ENCODE measurements at regions not wholly inside any gene's neighbourhood (a gene's known extent, or its start where the extent isn't known, plus 50 kb on each side); places are given as distances from the start of the nearest gene placed in this dataset.
A peak's percentile ranks its signal among the peaks of the same experiment; 100 is the strongest.
"Not testable (repeated sequence)": the region's sequence is repeated elsewhere in the genome, so short reads cannot be mapped to it uniquely, and the experiment has no call there.

DNA sequence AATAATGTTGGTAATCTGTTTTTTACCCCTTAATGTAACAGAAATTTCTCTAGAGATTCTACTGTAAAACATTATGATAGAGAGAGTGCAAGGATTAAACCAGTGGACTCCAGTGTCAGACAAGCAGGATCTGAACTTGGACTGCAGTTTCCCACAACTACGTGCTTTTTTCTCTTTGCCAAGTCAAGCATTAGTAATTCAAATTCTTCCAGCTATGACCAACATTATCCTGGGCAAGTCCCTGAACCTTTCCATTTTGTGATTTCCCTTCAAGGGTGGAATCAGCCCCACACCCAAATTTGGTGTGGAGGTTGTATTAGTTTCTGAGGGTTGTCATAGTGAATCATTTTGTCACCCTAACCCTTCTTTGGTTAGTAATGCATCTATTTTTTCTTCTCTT, 482.0 kb downstream of the ZNF516 start:
- H3K4me3 Mint-ChIP-seq = no peak overlapping the region
- Histone ChIP-seq H3K4me1 (ENCODE audit: control insufficient read depth in 1 of 2, insufficient read depth in 2 of 2, low read length in 2 of 2) (no peaks in the 10 kb centered on the region), H3K79me2 (ENCODE audit: insufficient read depth, low read length) (no peaks in the 10 kb centered on the region), H2AFZ (ENCODE audit: insufficient read depth, low read depth, low read length, poor library complexity, severe bottlenecking) (no peak overlapping the region), H3K27me3 (ENCODE audit: control insufficient read depth in 2 of 2, insufficient read depth in 2 of 2, low read length in 2 of 2) (no peaks in the 10 kb centered on the region), H3K9me3 (replicated peaks in 1 of 2; ENCODE audit: control insufficient read depth in 1 of 2, insufficient read depth in 1 of 2, low read length in 2 of 2) (peaks cover 0 to 9% of the 10 kb centered on the region in 2 donors), H3K9ac (ENCODE audit: insufficient read depth, low read length, poor library complexity, severe bottlenecking) (no peak overlapping the region), H3K27ac (ENCODE audit: low read depth in 1 of 2, low read length in 2 of 2) (no peak overlapping the region), H3K4me3 (replicated peaks in 1 of 3; ENCODE audit: low read depth in 2 of 3, low read length in 3 of 3) (no peak overlapping the region), H3K36me3 (replicated peaks in 1 of 2; ENCODE audit: control insufficient read depth in 1 of 2, insufficient read depth in 2 of 2, low read length in 2 of 2) (no peaks in the 10 kb centered on the region), H4K20me1 (ENCODE audit: insufficient read depth, low read length) (no peaks in the 10 kb centered on the region), H3K4me2 (replicated peaks; ENCODE audit: extremely low read depth, low read length, poor library complexity, severe bottlenecking) (no peak overlapping the region)
- no CpG with 5 or more reads among the region's 1 CpG for WGBS (ENCODE audit: insufficient coverage)
- peaks cover 2 to 16% (median 9%) of the 10 kb centered on the region in 7 donors for H3K9me3 Mint-ChIP-seq
- TF ChIP-seq, protein P1, sequence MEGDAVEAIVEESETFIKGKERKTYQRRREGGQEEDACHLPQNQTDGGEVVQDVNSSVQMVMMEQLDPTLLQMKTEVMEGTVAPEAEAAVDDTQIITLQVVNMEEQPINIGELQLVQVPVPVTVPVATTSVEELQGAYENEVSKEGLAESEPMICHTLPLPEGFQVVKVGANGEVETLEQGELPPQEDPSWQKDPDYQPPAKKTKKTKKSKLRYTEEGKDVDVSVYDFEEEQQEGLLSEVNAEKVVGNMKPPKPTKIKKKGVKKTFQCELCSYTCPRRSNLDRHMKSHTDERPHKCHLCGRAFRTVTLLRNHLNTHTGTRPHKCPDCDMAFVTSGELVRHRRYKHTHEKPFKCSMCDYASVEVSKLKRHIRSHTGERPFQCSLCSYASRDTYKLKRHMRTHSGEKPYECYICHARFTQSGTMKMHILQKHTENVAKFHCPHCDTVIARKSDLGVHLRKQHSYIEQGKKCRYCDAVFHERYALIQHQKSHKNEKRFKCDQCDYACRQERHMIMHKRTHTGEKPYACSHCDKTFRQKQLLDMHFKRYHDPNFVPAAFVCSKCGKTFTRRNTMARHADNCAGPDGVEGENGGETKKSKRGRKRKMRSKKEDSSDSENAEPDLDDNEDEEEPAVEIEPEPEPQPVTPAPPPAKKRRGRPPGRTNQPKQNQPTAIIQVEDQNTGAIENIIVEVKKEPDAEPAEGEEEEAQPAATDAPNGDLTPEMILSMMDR (IDR thresholded peaks at IDR 0.05) = no peak
- intact Hi-C loops (cut with micrococcal nuclease) = no loop called here
- H3K4me1 Mint-ChIP-seq = no peaks in the 10 kb centered on the region
- no peak for DNase-seq
- no peaks in the 10 kb centered on the region for H3K36me3 Mint-ChIP-seq
- no peak overlapping the region for H3K27ac Mint-ChIP-seq
- H3K27me3 Mint-ChIP-seq (ENCODE audit: low read depth in 3 of 3) = peaks cover 0 to 2% (median 2%) of the 10 kb centered on the region in 3 donors

DNA sequence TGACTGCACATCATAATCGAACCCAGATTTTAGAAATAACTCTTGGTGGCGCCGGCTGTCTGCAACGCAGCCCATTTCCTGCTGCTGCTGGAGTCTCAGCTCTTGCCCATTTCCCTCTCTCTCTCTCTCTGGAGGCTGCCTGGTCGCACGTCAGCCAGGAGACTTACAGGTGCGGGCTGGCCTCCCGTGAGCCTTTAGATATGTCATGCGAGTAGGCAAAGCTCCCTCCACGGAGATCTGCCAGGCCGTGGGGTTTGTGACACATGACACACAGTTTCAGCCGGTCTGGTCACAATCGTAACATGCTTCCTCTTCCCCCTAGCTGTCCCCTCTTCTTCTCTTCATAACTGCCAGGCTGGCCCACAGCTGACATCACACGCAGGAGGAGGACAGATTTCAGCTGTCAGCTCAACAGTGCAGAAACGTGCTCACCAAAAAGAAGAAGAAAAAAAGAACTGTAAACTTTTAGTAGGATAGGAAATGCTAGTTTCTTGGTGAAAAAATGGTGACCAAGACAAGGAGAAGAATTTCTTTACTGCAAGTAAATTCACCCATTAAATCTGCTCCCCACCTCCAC, 489.3 kb downstream of the ZNF516 start:
- Histone ChIP-seq H3K79me2 (ENCODE audit: insufficient read depth, low read length) (no peaks in the 10 kb centered on the region), H3K4me1 (ENCODE audit: control insufficient read depth in 1 of 2, insufficient read depth in 2 of 2, low read length in 2 of 2) (no peaks in the 10 kb centered on the region), H2AFZ (ENCODE audit: insufficient read depth, low read depth, low read length, poor library complexity, severe bottlenecking) (no peak overlapping the region), H3K4me2 (replicated peaks; ENCODE audit: extremely low read depth, low read length, poor library complexity, severe bottlenecking) (no peak overlapping the region), H3K27me3 (ENCODE audit: control insufficient read depth in 2 of 2, insufficient read depth in 2 of 2, low read length in 2 of 2) (no peaks in the 10 kb centered on the region), H3K27ac (ENCODE audit: low read depth in 1 of 2, low read length in 2 of 2) (no peak overlapping the region), H3K9ac (ENCODE audit: insufficient read depth, low read length, poor library complexity, severe bottlenecking) (no peak overlapping the region), H3K4me3 (replicated peaks in 1 of 3; ENCODE audit: low read depth in 2 of 3, low read length in 3 of 3) (no peak overlapping the region), H3K36me3 (replicated peaks in 1 of 2; ENCODE audit: control insufficient read depth in 1 of 2, insufficient read depth in 2 of 2, low read length in 2 of 2) (no peaks in the 10 kb centered on the region), H3K9me3 (replicated peaks in 1 of 2; ENCODE audit: control insufficient read depth in 1 of 2, insufficient read depth in 1 of 2, low read length in 2 of 2) (no peaks in the 10 kb centered on the region), H4K20me1 (ENCODE audit: insufficient read depth, low read length) (no peaks in the 10 kb centered on the region)
- Mint-ChIP-seq H3K9me3 (peaks cover 0 to 6% (median 2%) of the 10 kb centered on the region in 7 donors), H3K27me3 (ENCODE audit: low read depth in 3 of 3) (peaks cover 2% of the 10 kb centered on the region in 3 donors), H3K36me3 (no peaks in the 10 kb centered on the region), H3K4me1 (no peaks in the 10 kb centered on the region), H3K27ac (peak overlapping the region in 1 of 7 donors; percentile 41), H3K4me3 (no peak overlapping the region)
- DNase-seq = no peak
- intact Hi-C loops (cut with micrococcal nuclease) = no loop called here
- TF ChIP-seq, protein P1 (IDR thresholded peaks at IDR 0.05) = no peak
- WGBS (ENCODE audit: insufficient coverage) = 63% methylated on average over 13 of the region's 15 CpGs

DNA sequence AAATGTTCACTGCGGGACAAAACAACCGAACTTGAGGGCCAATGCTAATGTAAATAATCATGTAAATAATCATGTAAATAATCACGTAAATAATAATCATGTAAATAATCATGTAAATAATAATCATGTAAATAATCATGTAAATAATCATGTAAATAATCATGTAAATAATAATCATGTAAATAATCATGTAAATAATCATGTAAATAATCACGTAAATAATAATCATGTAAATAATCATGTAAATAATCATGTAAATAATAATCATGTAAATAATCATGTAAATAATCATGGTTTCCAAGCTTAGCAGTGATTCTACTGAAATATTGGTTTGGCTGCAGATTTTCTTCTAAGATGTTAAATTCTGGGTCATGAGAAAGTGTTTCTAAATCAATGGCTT, 507.1 kb downstream of the ZNF516 start:
- H4K20me1 ChIP-seq (ENCODE audit: insufficient read depth, low read length); H2AFZ ChIP-seq (ENCODE audit: insufficient read depth, low read depth, low read length, poor library complexity, severe bottlenecking); H3K79me2 ChIP-seq (ENCODE audit: insufficient read depth, low read length); intact Hi-C loops (cut with micrococcal nuclease); H3K4me2 ChIP-seq (replicated peaks; ENCODE audit: extremely low read depth, low read length, poor library complexity, severe bottlenecking); H3K4me3 Mint-ChIP-seq; H3K4me1 ChIP-seq (ENCODE audit: control insufficient read depth in 1 of 2, insufficient read depth in 2 of 2, low read length in 2 of 2); H3K36me3 ChIP-seq (replicated peaks in 1 of 2; ENCODE audit: control insufficient read depth in 1 of 2, insufficient read depth in 2 of 2, low read length in 2 of 2); H3K9ac ChIP-seq (ENCODE audit: insufficient read depth, low read length, poor library complexity, severe bottlenecking); H3K27ac Mint-ChIP-seq; H3K27me3 ChIP-seq (ENCODE audit: control insufficient read depth in 2 of 2, insufficient read depth in 2 of 2, low read length in 2 of 2); H3K27me3 Mint-ChIP-seq (ENCODE audit: low read depth in 3 of 3); DNase-seq; H3K4me1 Mint-ChIP-seq; H3K27ac ChIP-seq (ENCODE audit: low read depth in 1 of 2, low read length in 2 of 2); H3K36me3 Mint-ChIP-seq; H3K4me3 ChIP-seq (replicated peaks in 1 of 3; ENCODE audit: low read depth in 2 of 3, low read length in 3 of 3): not testable (repeated sequence)
- no CpG with 5 or more reads among the region's 4 CpGs for WGBS (ENCODE audit: insufficient coverage)
- H3K9me3 ChIP-seq (replicated peaks in 1 of 2; ENCODE audit: control insufficient read depth in 1 of 2, insufficient read depth in 1 of 2, low read length in 2 of 2) = peaks cover 15% of the 10 kb centered on the region in 2 donors
- H3K9me3 Mint-ChIP-seq = peaks cover 1 to 16% (median 8%) of the 10 kb centered on the region in 7 donors
